GM19324 (cell line): ENCODE measurements at regions not wholly inside any gene's neighbourhood (a gene's known extent, or its start where the extent isn't known, plus 50 kb on each side); places are given as distances from the start of the nearest gene placed in this dataset.
"Not testable (repeated sequence)": the region's sequence is repeated elsewhere in the genome, so short reads cannot be mapped to it uniquely, and the experiment has no call there.

Source experiments
- ATAC-seq: cut with Tn5 transposase; IDR thresholded peaks from one replicate; pipeline ENCODE4 v1.9.1; 2021; ENCODE audit warnings: mild to moderate bottlenecking, moderate library complexity; ENCODE audit not compliant: unreplicated experiment, low FRiP score

DNA sequence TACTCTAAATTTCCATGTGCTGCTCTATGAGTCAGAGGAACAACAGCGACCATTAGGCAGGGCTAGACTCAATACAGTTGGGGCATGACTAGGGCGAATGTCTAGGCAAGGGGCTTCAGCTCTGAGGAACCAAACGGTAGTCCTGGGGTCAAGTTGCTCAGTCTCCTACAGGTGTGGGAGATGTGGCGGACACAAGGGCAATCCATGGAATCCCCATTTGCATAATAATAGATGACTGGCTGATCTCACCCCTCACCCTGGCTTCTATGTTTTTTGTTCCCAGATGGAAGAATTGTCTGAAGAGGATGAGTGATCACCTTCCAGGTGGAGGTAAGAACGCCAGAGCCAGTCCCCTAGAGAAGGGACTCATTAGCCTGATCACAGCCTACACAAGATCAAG lies 1048.2 kb upstream of the MIR17HG start:
- ATAC-seq, result no peak

DNA sequence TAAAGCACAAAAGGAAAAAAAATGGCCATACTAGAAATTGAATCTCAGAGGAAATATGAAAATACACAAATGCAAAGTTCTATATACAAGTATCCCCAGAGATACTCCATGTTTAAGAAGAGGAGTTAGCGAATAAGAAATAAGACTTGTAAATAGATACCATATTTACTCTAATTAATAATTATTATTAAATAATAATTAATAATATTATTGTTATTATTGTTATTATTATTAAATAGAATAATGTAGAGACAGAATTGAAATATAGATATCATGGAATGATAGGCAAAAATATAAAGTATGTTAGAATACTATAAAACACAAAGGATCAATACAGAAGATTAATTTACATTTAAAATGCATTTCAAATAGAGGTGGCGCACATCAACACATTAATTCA lies 1047.5 kb upstream of the MIR17HG start:
- ATAC-seq, result no peak

DNA sequence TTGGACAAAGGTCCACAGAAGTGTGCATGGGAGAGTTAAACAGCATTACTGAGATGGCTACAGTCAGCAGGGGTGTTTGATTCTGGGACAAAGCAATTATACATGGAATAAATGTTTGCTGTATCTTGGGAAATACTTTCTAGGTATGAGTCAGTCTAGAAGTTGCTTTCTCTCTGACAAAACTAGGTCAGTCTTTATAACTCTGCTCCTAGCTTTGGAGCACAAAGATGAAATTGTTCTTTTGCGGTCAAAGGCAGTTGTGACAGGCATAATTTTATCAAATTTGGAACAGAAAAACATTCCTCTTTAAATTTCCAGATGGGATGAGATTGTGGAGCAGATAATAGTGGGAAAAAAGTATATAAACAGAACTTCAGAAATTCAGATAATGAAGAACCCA lies 1045.4 kb upstream of the MIR17HG start:
- no peak for ATAC-seq

DNA sequence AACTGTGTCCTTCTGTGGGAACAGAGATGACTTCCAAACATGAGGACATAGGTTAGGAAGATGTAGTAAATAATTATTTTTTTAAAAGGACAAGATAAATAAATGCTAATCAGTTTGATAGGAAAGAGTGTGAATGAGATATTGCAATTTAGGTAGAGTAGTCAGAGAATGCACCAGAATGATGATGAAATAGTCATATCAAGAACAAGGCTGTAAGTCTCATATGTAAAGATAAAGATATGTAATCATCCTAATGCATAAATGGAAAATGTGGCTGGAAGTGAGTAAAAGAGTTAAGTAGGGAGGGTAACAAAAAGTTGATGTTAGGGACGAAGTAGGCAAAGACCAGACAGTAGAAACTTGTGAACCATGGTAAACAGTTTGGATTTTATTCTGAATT lies 1041.7 kb upstream of the MIR17HG start:
- no peak for ATAC-seq

DNA sequence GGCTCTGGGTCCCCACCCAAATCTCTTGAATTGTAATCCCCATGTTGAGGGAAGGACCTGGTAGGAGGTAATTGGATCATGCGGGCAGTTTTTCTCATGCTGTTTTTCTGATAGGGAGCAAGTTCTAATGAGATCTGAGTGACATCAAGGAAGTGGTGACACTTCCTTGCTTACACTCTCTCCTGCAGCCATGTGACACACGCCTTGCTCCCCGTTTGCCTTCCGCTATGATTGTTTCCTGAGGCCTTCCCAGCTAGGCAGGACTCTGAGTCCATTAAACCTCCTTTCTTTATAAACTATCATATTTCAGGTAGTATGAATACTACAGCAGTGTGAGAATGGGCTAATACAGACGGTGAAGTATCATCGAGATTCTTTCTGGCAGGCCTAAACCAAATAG lies 1040.4 kb upstream of the MIR17HG start:
- ATAC-seq, result no peak

DNA sequence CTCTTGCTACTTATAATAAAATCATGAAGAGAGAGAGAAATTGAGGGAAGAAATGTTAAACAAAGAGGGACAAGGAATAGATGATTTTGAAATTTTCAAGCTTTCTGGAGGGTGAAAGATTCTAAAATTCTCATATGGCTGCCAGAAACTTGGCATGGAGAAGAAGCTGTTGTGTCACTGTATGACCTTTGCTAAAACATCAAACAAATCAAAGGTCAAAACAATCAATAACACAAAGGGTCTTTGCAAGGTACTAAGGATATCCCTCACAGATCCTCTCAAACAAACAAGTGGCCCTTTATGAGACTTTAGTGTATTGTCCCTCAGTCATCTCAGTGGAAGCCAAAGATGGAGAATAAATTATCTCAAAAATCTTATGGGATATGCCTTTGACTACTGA lies 1039.2 kb upstream of the MIR17HG start:
- ATAC-seq, result no peak

DNA sequence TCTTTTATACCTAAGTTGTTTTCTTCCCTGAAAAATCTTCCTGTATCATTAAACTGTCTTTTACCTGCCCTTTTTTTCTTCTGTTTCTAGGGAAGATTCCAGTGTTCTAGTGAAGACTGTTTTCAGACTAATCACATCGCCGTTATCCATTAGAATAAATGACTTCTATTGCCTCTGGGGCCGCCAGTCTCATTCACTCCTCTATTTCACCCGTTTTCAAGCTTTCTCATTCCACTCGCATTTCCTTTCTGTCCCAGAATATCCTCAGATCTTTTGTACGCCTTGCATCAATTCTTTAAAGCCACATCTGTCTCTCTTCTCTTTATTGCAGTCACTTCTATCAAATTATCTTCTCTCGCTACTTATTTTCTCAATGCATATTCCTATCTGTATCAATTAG lies 1035.6 kb upstream of the MIR17HG start:
- no peak for ATAC-seq

DNA sequence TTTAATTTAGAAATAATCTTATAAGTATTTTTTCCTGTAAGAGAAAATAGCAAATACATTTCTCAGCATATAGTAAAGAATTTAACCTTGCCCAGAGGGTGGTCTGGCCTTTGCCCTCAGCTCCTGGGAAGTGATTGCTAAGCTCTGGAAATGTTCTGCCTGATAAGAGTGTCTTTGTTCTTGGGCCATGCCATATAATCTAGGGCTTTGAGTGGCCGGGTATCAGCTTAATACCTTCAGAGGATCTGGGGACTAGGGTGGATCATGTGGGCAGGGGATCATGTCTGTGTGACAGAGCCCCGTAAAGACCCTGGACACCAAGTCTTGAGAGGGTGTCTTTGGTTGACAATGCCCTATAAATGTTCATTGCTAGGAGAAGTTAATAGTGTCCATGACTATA lies 1032.4 kb upstream of the MIR17HG start:
- ATAC-seq, result no peak

DNA sequence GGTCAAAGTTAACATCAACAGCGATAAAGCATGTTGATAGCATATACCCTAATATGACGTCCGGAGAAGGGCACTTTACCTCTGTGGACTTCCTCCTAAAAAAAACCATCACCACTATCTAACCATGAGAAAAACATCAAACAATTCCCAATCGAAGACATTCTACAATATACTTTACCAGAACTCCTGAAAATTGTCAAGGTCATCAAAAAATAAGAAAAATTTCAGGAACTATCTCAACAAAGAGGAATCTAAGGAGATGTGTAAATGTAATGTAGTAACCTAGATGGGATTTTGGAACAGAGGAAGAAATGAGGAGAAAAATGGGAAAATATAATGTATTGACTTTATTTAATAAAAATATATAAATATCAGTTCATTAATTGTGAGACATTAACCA lies 1026.8 kb upstream of the MIR17HG start:
- ATAC-seq, result no peak

DNA sequence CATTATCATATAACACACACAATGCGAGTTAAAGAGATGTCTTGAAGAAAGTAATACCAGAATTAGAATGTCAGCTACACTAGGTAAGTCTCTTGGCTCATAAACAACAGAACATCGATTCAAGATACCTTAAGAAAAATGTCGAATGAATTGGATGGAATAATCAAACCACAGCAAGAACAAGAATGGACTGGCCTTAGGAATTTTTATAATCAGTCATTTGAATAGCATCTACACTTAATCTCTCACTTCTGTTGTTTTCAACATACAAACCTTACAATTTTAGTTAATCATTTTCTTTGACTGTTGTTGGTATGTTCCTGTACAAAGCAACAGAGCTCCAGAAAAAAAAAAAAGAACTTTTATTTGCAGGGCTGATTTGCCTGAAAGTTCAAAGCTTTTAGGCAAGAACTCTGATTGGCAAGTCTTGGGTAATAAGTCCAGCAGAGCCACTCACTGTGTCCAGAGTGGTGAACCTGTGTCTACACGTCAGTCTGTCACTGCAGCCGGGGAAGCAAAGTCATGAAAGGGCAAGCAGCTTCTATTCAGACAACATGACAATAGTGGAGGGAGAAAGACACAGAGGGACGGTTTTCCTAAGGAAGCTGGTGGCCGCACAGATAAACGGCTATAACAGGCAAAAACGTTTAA lies 1026.1 kb upstream of the MIR17HG start:
- no peak for ATAC-seq

DNA sequence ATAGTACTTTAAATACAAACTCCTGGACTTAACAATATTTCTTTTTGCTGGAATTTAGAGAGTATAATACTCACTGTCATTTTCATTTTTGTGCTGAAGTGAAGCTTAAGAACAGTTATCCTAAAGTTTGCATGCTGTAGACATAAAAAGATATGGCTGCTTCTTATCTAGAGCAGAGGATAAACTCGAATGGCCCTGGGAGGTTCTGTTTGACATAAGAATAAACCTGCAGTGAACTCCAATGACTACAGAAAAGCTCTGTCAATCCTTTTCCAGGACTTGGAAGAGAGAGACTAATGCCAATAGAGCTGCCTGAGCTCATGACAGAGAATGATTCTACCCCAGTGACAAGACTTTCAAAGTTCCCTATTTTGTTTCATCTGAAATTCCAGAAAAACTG lies 1017.8 kb upstream of the MIR17HG start:
- ATAC-seq, result no peak

DNA sequence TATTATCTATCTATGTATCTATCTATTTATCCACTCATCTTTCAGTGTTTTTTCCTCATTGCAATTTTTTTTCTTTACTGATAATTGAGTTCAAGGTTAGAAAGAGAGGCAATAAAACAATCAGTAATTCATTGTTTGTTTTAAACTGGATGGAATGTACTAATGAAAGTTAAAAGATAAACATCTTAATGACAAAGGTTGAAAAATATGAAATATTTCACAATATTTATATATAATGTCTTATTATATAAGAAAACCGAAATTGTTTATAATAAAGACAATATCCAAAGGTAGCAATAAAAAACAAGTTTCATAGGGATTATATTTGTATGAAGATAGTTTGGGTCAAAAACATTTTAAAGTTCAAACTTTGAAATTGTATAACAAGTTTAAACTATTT lies 1015.5 kb upstream of the MIR17HG start:
- ATAC-seq, result no peak

DNA sequence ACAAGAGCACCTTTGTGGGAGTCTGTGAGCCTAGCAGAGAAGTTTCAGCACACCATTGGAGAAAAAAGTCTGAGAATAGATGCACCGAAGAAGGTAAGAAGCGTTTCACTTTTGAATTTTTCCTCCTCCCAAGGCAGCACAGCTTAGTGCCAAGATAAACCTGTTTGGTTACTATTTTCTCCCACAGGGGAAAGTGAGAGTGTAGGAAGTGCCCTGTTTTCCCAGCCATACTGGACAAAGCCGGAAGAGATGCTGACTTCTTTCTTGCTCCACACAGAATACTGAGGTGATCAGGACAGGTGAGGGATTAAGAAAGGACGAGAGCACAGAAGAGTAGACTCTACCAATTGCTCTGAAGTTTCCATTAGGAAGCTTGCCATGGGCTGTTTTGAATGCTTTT lies 1011.0 kb upstream of the MIR17HG start:
- no peak for ATAC-seq

DNA sequence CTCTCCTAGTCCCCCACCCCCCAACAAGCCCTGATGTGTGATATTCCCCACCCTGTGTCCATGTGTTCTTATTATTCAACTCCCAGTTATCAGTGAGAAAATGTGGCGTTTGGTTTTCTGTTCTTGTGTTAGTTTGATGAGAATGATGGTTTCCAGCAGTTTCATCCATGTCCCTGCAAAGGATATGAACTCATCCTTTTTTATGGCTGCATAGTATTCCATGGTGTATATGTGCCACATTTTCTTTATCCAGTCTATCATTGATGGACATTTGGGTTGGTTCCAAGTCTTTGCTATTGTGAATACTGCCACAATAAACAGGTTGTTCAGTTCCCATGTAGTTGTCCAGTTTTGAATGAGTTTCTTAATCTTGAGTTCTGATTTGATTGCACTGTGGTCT lies 1006.1 kb upstream of the MIR17HG start:
- ATAC-seq, result not testable (repeated sequence)

DNA sequence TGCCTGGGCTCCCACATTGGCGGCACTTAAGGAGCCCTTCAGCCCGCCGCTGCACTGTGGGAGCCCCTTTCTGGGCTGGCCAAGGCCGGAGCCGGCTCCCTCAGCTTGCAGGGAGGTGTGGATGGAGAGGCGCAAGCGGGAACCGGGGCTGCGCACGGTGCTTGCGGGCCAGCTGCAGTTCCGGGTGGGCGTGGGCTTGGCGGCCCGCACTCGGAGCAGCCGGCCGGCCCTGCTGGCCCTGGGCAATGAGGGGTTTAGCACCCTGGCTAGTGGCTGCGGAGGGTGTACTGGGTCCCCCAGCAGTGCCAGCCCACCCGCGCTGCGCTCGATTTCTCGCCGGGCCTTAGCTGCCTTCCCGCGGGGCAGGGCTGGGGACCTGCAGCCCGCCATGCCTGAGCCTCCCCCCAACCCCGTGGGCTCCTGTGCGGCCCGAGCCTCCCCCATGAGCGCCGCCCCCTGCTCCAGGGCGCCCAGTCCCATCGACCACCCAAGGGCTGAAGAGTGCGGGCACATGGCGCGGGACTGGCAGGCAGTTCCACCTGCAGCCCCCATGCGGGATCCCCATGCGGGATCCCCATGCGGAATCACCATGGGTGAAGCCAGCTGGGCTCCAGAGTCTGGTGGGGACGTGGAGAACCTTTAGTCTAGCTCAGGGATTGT lies 998.9 kb upstream of the MIR17HG start:
- ATAC-seq, result not testable (repeated sequence)

DNA sequence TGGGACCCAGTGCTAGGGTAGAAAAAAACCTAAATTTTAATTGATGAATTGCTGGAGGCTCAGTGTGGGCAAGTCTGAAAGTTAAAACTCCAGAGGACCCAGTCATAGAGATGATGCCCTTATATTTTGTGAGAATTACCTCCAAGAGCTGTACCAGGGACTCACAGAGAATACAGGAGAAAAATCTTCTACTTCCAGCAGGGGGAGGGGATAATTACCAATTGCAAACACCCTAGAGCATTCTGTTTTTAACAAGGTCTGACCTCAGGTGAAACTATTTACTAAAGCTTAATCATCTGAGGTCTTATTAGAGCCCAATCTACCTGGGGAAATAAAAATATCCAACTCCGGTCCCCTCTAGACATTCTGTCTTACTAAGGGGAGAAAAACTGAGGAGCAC lies 994.7 kb upstream of the MIR17HG start:
- ATAC-seq, result no peak

DNA sequence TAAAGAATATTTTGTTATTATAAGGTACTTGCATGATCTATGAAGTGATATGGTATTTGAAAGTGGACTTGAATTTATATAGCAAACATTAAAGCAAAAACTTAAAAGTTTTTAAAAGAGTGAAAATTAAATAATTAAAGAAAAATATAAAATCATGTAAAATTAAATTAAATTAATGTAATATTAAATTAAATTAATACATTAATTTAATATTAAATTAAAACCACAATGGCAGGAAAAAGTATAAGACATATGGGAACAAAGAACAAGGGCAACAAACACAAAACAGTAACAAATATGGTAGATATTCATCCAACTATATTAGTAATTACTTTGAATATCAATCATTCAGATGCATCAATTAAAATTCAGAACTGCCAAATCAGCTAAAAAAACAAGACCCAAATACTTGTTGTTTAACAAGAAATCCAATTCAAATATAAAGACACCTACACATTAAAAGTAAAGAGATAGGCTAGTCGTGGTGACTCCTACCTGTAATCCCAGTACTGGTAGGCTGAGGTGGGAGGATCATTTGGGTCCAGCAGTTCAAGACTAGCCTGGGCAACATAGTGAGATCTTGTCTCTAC lies 992.2 kb upstream of the MIR17HG start:
- ATAC-seq, result no peak

DNA sequence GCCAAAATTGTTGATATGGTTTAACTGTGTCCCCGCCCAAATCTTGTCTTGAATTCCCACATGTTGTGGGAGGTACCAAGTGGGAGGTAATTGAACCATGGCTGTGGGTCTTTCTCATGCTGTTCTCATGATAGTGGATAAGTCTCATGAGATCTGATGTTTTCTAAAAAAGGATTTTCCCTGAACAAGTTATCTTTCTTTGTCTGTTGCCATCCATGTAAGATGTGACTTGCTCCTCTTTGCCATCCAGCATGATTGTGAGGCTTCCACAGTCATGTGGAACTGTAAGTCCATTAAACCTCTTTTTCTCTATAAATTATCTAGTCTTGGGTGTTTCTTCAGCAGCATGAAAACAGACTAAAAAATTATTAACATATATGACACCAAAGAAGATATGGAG lies 986.7 kb upstream of the MIR17HG start:
- ATAC-seq, result no peak

DNA sequence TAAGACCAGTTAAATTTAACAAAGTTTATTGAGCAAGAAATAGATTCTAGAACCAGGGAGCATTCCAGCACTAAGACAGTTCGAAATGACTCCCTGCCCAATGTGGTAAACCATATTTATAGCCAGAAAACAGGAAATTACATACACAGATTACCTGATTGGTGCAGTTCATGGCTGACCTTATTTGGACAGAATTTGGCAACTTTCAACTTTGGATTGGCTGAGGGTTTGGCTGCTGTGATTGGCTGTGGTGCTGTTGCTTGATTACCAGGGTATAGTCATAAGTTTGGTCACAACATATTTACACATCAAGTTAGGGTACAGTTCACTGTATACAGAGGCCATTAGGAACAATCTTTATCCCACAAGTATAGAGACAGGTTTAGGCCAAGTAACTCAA lies 984.8 kb upstream of the MIR17HG start:
- ATAC-seq, result no peak

DNA sequence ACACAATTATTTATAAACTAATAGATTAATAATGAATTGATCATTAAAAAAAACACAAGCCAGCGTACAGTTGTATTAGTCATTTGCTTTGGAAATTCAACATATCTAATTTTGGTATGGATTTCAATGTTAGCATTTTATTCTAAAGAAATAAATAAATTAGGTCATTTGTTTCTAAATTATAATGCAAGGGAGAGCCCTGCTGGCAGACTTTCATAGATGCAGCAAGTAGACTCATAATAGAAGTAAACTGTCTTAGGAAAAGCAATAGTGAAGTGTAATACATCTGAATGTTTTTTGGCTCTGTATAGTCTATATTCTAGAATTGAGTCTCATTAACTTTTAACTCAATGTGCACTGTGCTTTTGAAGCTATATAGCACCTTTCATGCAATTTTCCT lies 982.4 kb upstream of the MIR17HG start:
- ATAC-seq, result no peak

DNA sequence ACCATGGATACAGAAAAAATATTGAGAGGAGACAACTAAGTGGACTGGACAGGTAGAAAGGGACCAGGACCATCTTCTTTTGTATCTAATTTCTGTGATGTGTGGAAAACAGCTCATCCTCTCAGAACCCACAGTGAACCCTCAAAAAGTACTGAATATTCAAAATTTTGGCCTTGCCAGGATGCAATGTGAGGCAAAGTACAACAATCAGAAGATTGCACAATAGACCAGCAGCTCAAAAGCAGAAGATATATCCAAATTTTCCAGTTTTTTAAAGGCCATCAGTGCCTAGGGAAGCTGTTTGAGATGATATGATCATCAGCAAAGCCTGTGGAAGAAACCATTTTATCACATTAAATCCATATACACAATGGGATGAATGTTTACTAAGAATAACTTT lies 973.3 kb upstream of the MIR17HG start:
- ATAC-seq, result no peak

DNA sequence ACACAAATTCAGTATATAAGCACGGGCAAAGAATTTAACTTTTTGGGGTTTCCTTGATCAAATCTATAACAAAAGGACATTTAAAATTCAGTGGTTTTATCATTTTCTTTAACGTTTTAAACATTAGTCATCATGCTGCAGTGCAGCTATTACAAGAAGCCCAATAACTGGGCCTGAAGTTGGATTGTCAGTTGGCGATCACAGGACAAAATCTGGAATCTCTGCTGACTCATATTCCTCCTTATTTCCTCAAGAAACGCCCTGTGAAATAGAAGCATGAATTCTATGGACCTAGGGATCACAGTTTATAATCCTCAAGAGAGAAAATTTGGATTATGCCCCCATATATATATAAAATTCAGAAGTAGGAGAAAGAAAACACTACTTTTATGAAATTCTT lies 971.6 kb upstream of the MIR17HG start:
- no peak for ATAC-seq
